ENCODE measurements at regions not wholly inside any gene's neighbourhood (a gene's known extent, or its start where the extent isn't known, plus 50 kb on each side); places are given as distances from the start of the nearest gene placed in this dataset.
"Not testable (repeated sequence)": the region's sequence is repeated elsewhere in the genome, so short reads cannot be mapped to it uniquely, and the experiment has no call there.

DNA sequence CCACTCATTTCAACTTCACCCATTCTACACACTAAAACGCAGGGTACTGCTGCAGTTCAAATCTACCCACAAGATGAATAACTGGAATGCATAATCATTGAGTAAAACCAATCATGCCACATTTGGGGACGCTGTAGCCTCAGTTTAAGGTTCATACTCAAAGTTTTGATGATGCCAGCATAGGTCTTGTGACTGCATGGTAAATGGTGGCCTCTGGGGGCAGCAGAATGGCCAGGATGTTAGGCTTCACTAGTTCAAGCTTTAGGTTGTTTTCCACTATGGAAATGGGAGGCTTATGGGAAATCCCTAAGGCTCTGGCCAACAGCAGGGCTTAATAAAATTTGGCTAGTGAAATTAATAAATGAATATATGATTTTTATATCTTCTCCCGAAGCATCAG, 104.3 kb upstream of the TSC22D2 start:
- FAIRE-seq = no peak
- no peak for DNase-seq (ENCODE audit: low spot score)

DNA sequence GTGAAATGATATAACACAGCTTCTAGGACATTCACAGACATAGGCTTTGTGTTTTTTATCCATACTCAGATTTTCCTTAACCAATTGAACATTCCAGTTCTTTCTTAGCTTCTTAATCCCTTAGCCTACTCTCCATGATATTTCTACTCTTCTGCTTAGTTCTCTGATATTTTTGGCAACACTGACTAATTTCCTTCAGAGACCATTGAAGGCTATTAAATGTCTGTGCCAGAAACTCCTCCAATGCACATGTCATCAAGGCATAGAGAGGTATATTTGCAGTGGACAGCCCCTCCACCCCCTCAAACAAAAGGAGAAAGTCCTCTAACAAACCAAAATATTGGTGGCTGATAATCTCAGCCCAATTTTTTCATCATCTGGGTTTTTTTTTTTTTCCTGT, 105.9 kb upstream of the TSC22D2 start:
- FAIRE-seq (no peak), DNase-seq (ENCODE audit: low spot score) (no peak)

DNA sequence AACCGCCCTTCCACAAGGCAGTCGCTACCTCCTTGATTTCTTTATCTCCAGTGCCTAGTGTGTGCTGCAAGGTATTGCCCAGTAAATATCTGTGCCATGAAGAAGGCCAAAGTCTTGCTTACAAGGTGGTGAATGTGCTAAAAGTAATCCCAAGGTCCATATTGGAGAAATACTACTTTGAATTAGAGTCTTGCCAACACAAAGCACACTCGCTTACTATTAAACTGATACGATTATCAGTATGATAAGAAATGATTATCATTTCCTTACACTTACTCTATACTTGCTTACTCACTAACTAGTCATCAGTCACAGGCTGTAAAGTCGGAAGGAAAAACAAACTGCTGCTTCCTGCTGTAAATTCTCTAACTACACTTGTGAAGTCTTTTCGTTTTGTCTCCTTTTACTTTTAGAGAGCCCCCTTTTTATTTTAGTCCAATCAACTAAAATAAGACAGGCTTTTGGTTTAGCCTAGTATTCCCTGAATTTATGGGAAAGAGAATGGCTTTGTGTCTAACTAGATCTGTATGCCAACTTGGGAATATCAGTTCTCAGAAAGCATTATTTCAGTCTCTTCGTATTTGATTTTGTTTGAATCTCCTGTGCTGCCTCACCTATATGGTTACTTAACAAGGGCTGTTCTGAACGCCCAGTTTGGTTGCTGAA, 107.1 kb upstream of the TSC22D2 start:
- FAIRE-seq (peak; percentile 61), DNase-seq (ENCODE audit: low spot score) (peak; percentile 58)

DNA sequence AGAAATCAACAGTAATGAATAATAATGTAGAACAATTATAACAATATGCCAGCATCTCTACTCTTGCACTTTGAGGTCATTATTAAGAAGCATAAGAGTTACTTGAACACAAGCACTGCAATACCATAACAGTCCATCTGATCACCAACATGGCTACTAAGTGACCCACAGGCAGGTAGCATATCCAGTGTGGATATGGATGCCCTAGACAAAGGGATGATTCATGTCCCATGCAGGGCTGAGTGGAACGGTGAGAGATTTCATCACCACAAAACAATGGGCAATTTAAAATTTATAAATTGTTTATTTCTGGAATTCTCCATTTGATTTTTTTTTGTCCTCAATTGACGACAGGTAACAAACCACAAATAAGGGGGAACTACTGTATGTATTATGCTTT, 107.7 kb upstream of the TSC22D2 start:
- peak; percentile 56 for FAIRE-seq

DNA sequence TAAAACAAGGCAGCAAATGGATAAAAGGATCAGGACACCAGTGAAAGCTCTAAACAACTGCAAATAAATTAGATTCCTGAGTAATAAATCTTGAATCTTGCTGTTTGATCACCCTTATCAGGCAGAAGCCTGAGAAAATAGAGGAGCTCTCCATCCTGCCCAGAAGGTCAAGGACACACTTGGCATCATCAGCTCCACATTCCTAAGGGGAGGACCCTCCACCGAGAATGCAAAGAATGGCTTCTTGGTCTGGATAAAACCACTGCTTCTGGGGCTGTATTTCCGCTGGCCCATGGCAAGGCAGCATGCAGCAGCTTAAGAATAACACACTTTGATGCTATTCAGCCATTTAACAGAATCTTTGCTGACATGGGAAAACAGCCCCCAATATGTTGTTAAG, 108.9 kb upstream of the TSC22D2 start:
- DNase-seq (ENCODE audit: low spot score) (peak; percentile 58), FAIRE-seq (peak; percentile 2)

More for the DNA sequence above, 107.7 kb upstream of the TSC22D2 start:
- DNase-seq (ENCODE audit: low spot score) = peak; percentile 50

DNA sequence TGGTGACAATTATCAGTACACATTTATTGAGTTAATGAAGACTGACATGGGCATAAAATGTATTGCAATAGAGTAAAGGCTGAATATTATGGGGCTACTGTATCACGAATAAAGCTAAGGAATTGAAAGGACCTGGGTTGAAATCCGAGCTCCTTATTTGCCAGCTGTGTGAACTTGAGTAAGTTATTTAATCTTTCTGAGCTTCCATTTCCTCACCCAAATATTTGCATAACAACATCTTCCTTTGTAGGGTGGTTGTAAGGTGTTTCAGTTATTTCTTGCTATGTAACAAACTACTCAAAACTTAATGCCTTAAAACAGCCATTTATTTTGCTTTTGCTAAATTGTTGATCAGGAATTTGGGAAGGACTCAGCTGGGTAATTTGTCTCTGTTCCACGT, 111.1 kb upstream of the TSC22D2 start:
- DNase-seq (ENCODE audit: low spot score) (no peak), FAIRE-seq (no peak)

DNA sequence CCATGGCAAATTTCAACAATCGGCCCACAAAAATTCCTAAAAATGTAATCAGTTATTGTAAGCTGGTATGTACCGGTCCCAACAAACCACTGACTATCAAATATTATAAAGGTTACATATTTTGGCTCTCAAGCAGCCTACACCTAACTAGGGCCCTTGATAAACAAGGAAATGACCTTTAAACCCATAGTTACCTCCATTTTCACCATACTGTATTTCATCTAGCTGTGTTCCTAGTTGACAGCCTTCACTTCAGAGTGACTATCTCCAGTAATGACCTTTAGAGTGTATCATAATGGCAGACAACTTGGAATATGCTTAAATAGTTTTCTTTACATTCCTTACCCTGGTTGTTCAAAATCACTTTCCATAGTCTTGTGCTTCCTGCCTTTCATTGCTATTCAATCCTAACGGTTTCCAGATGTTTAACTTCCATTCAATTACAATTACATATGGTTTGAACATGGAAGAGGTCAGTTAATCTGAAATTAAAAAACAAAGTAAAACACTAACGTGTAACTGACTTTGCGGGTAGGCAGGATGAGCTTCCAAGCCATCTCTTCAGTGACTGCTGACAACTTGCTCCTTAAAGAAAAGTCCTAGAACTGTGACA, 111.9 kb upstream of the TSC22D2 start:
- FAIRE-seq (no peak), DNase-seq (ENCODE audit: low spot score) (no peak)

DNA sequence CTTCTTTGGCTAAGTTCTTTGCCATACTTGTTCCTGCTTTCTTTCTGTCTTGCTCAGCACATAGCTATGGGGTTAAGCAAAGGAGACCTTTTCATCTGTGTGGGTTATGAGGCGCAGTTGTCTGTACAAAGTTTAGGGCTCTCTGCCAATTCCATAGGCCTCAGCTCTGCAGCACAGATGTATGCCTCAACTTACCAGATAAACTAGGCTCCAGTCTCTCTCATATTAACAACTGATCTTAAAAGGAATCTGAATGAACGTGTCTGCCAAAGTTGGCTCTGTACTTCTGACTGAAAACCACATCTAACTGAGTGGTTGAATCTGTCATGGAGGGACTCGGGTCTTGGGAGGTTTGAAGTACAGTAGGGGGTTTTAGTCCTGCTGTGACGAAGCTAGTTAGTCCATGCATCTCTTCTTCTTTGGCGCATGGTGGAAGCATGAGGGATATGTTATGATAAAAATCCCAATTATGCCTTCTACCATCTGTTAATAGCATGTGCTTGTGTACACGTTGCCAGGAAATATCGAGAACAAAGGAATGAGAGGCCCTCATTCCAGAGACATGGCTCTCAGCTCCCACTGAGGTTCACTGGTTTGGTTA, 114.6 kb upstream of the TSC22D2 start:
- DNase-seq (ENCODE audit: low spot score) = no peak
- FAIRE-seq = no peak

DNA sequence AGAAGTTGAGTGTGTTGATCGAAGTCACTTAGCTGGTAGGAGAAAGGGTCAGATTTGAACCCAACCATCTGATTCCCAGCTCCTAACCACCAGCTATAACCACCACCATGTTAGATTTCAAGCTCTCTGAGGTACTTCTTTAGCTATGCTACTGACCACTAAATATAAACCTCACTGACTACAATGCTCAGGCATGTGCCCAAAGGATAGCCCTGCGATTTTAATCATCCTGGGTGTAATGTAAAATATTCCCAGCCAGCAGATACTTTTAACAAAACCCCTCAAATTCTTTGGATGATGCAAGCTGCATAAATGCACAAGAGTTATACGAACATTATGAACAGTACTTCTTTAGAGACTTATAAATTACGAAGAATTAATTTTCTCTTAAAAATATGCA, 115.2 kb upstream of the TSC22D2 start:
- FAIRE-seq = no peak

DNA sequence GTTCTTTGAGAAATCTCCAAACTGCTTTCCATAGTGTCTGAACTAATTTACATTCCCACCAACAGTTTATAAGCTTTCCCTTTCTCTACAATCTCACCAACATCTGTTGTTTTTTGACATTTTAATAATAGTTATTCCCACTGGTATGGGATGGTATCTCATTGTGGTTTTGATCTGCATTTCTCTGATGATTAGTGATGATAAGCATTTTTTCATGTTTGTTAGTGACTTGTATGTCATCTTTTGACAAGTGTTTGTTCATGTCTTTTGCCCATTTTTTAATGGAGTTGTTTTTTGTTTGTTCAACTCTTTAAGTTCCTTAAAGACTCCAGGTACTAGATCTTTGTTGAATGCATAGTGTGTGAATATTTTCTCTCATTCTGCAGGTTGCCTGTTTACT, 116.6 kb upstream of the TSC22D2 start:
- DNase-seq (ENCODE audit: low spot score) = no peak
- FAIRE-seq = no peak

More for the DNA sequence above, 115.2 kb upstream of the TSC22D2 start:
- no peak for DNase-seq (ENCODE audit: low spot score)

DNA sequence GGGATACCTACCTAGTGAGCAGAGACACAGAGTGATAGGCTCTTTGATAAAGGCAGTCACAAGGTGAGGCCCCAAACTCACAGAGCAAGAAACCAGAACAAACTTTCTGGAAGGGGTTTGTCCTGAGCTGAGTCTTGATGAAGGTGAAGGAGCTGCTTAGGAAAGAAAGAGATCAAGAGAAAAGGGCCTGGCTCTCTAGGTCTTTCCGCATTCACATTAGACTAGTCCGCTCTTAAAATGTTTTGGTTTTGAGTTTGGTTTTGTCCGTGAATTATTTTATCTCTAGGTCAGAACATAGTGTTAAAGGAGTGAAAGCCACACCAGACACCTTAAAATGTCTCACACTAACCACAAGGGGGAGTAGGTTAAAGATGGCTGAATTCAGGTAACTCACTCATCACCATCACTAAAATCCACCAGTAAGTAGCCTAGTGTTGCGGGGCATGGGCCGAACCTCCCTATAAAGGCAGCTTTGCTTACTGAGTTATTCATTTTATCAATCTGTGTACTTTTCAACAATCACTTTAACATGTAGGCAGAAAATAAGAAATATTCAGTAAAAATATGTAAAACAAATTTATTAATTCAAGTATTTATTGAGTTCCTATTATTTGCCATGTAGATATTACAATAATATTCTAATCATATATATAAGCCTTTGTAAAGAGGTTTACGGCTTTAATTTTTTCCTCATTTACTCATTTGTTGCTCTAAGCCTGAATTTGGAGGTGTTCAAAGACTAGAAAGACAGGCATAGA, 121.5 kb upstream of the TSC22D2 start:
- FAIRE-seq = peak; percentile 59

DNA sequence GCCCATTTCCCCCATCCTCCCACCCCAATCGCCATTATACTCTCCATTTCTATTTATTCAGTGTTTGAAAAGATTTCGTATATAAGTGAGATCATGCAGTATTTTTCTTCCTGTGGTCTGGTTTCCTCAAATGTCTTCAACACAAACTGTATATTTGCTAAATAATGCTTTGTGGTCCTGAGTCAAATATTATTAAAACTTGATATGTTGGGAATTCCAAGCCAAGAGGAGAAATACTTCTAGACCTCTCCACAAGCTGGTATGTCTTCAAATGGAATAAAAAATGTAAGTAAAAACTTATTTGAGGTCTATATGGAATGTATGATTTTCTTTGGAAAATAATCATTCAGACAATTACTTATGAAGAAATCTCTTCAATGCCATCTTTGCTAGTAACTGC, 122.5 kb upstream of the TSC22D2 start:
- no peak for FAIRE-seq

More for the DNA sequence above, 121.5 kb upstream of the TSC22D2 start:
- DNase-seq (ENCODE audit: low spot score) = peak; percentile 61

DNA sequence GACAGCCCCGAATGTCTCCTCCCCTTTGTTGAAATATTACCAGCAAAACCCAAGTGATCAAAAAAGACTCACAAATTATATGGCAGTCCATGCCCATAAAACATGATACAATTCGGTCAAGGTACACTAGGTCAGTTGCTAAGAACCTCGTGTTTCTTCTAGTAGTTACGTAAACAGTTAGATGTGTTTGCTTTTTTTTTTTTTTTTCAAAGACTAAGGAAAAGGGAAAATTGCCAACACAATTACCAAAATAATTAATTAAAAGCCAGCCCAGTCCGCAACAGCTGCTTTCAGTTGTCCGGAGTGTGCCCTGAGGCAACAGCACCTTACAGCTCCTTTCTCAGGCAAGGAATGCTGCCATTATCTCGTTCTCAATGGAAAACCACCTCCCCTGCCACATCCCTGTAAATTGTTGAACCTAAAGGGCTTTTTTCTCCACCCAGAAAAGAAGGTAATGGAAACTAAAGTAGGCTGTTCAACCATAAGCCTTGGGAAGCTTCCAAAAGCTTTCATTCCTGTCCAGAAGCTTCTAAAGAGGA, 129.2 kb upstream of the TSC22D2 start:
- FAIRE-seq = no peak
- no peak for DNase-seq (ENCODE audit: low spot score)

More for the DNA sequence above, 122.5 kb upstream of the TSC22D2 start:
- DNase-seq (ENCODE audit: low spot score) = no peak

DNA sequence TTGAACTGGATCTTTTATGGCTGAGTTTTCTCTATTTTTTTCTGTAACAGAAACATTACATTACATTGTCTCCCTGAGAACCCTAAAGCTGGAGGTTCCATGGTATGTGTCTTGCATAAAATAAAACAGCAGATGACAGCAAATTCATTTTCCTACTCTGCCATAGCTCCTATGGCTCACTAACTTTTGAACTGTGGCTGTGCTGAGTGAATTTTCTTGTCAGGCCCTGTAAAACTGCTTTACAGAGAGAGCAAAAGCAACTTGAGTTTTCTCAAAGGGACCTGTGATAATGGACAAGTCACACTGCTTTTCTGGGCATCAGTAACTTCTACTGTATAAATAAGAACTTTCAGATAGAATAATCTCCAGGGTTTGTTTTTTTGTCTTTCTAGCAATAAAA, 129.9 kb upstream of the TSC22D2 start:
- DNase-seq (ENCODE audit: low spot score) = no peak
- FAIRE-seq = no peak

DNA sequence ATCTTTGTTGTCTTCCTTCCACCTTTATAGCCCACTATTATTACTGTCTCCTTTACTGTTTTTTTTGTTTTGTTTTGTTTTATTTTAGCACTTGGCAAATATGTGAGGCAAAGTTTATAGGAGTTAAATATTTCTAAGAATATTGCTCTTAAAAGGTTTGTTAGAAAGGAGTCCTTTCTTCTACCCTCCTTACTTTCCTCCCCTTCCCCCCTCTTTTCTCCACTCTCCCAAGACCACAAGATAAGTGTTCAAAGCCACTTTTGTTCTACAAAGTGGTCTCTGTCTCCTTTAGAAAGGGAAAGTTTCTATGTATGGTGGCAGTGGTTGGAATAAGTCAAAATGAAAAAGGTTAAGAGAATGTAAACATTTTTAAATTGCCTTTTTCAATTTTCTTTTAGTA, 130.7 kb upstream of the TSC22D2 start:
- FAIRE-seq = no peak
- no peak for DNase-seq (ENCODE audit: low spot score)

DNA sequence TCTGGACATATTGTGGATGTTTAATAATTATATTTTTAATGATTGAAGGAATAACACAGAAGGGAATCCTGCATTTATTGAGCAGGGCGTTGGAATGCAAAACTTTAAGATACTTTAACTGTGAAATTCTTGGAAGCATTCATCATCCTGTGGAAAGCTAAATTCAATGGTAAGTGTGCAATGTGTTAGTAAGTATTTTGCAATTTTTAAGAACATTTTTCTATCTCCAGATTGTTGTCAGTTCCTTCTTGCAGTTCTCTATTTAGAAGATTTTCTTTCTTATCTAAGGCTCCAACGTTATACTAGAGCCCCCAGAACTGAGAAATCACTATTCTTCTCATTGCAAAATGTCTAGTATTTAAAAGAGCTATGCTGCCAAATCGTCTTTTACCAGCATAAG, 132.2 kb upstream of the TSC22D2 start:
- FAIRE-seq (no peak), DNase-seq (ENCODE audit: low spot score) (no peak)

DNA sequence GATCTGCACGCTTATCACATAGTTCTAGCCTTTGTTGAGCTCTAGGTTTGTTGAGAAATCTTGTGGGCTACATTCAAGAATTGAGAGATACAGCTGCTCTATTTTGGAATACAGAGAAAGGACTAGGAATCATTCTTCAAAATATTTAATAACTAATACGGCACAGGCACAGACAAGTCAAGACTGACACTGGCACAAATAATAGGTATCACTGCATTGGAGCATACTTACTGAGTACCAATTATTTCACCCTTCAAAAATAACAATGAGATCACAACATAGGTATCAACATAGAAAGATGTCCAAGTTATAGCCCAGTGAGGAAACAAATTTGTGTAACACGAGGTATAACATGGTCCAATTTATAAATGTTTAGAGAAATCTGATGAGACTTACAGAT, 133.7 kb upstream of the TSC22D2 start:
- no peak for FAIRE-seq
- DNase-seq (ENCODE audit: low spot score) = no peak

DNA sequence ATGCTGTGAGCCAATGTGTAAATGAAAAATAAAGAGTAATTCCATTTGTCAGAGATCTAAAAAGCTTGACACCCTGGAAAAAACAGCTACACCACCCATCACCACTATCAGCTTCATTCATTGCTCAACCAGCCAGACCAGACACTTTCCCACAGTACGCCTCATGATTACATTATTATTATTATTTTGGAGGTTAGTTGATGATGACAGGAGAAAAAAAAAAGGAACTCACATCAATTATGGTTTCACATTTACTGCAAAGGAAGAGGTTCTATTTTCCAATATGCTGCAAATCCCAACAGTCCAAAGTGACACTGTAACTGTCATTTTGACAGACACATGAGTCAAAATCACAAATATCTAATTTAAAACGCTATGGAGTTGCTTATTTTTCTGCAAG, 134.7 kb upstream of the TSC22D2 start:
- DNase-seq (ENCODE audit: low spot score) (no peak), FAIRE-seq (no peak)

DNA sequence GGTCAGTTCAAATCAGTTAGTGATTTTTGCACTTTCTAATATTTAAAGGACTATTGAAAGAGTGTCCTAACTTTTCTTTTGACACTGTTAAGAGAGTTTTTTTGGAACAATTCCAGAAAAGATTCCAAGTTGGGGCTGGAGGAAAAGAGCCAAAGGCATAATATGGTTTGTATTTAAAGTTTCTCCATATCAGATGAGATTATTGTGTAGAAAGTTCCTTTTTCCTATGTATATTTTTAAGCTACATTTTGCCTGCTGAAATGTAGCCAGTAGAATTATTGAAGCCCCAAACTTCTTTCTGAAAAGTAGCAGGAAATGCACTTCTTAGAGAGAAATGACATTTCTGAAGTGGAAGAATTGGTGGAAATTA, 136.5 kb upstream of the TSC22D2 start:
- no peak for FAIRE-seq
- DNase-seq (ENCODE audit: low spot score) = no peak

DNA sequence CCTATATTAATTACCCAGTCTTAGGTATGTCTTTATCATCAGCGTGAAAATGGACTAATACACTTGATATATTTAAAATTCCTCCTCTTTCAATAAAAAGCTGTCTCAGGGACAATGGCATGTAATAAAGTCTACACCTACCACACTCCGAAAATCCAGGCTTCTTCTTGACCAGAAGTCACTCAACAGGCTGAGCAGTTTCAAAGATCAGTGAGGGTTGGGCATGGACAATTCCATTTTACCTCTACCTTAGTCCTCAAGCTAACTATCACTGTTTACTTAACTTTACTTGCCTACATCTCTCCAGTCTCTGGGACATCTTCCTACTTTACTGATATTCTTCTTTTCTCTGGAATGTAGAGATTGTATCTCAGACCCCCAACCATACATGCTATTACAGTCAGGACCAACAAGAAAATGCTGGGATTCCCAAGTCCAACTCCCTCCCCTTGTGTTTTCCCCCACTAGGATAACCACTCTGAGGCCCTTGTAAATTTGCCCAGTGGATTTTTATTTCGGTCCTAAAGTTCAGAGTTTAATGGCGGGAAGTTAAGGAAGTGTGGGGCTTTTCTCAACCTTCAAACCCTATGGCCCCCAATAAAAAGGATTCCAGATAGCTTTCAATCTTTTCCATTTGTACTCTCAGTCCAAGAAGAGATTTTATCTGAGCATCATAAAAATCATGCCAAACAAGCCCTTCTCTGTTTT, 137.1 kb upstream of the TSC22D2 start:
- DNase-seq (ENCODE audit: low spot score) (no peak), FAIRE-seq (no peak)

DNA sequence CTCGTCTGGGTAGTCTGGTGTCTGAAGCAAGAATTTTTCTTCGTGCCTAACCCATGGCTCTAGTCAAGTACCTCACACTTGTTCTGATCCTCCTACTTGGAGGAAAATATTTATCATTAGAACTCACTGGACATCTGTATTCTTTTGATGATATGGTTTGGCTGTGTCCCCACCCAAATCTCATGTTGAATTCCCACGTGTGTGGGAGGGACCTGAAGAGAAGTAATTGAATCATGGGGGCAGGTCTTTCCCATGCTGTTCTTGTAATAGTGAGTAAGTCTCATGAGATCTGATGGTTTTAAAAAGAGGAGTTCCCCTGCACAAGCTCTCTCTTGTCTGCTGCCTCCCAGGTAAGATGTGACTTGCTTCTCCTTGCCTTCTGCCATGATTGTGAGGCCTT, 137.7 kb upstream of the TSC22D2 start:
- not testable (repeated sequence) for DNase-seq (ENCODE audit: low spot score); FAIRE-seq

Measured in RCC 7860 (cell line).